H1 (cell line): ENCODE measurements at regions not wholly inside any gene's neighbourhood (a gene's known extent, or its start where the extent isn't known, plus 50 kb on each side); places are given as distances from the start of the nearest gene placed in this dataset.
"Not testable (repeated sequence)": the region's sequence is repeated elsewhere in the genome, so short reads cannot be mapped to it uniquely, and the experiment has no call there.

Experiments
- CTCF ChIA-PET: fragments of 300-600 bp; sonication (Branson Sonifier 250); formaldehyde crosslinking; loops from one replicate; lab custom pipeline; 2021; ENCODE audit not compliant: partially characterized antibody; lab: Charles Lee
- POLR2A ChIA-PET: fragments of 300-600 bp; sonication (Branson Sonifier 250); formaldehyde crosslinking; loops from one replicate; lab custom pipeline; 2021; ENCODE audit warnings: inconsistent platforms; ENCODE audit not compliant: partially characterized antibody; lab: Charles Lee
- DNase-seq, 2 experiments: peaks; one replicate each; pipeline versions ENCODE4 v3.0.0 to v3.0.0-alpha.2; 2010 to 2022; ENCODE audit warnings: low spot score in 2 of 2, low read depth in 1 of 2, mixed read lengths in 1 of 2
- FAIRE-seq: peaks from 2 replicates; lab custom pipeline; 2011; peaks lifted over from hg19 to GRCh38; lab: Jason Lieb, UNC
- H2AFZ ChIP-seq: 2 replicates; pipeline ENCODE4 v1.8.1; 2012; ENCODE audit warnings: low read length, inconsistent platforms
- H2AK5ac ChIP-seq: 2 replicates; pipeline ENCODE4 v1.6.1; 2013; ENCODE audit warnings: low read depth, low read length
- H2BK120ac ChIP-seq: replicated peaks from 2 replicates; pipeline ENCODE3; 2013; ENCODE audit warnings: low read depth, low read length, inconsistent platforms
- H2BK12ac ChIP-seq: 2 replicates; pipeline ENCODE4 v1.6.1; 2013; ENCODE audit warnings: low read depth, low read length
- H2BK15ac ChIP-seq: 2 replicates; pipeline ENCODE4 v1.6.1; 2013; ENCODE audit warnings: low read length
- H2BK20ac ChIP-seq: 2 replicates; pipeline ENCODE4 v1.6.1; 2013; ENCODE audit warnings: low read length
- H2BK5ac ChIP-seq: 2 replicates; pipeline ENCODE4 v1.6.1; 2013; ENCODE audit warnings: low read depth, low read length
- H3K14ac ChIP-seq: 2 replicates; pipeline ENCODE4 v1.6.1; 2013; ENCODE audit warnings: inconsistent platforms; ENCODE audit not compliant: insufficient read length
- H3K18ac ChIP-seq: 2 replicates; pipeline ENCODE4 v1.6.1; 2013; ENCODE audit warnings: low read length; ENCODE audit errors: extremely low read depth
- H3K23ac ChIP-seq: 2 replicates; pipeline ENCODE4 v1.6.1; 2013; ENCODE audit warnings: inconsistent platforms; ENCODE audit not compliant: insufficient read length
- H3K23me2 ChIP-seq: 2 replicates; pipeline ENCODE4 v1.6.1; 2013; ENCODE audit warnings: low read depth, low read length
- H3K27ac ChIP-seq: 2 replicates; pipeline ENCODE4 v1.6.1; 2011; ENCODE audit warnings: low read depth, low read length, inconsistent platforms
- H3K27me3 ChIP-seq, 4 experiments: replicated peaks in 1 of 4; 1 replicate in 1 of 4; 2 replicates in 3 of 4; pipeline versions ENCODE4 v1.6.1 to v1.8.1; 2011 to 2013; ENCODE audit warnings: low read length in 3 of 4, mild to moderate bottlenecking in 3 of 4, inconsistent platforms in 2 of 4, mixed read lengths in 2 of 4, moderate library complexity in 1 of 4; ENCODE audit not compliant: control insufficient read depth in 3 of 4, insufficient read depth in 3 of 4; ENCODE audit errors: extremely low read depth in 1 of 4
- H3K36me3 ChIP-seq, 4 experiments: 2 replicates each; pipeline versions ENCODE4 v1.6.1 to v1.8.1; 2011 to 2013; ENCODE audit warnings: mild to moderate bottlenecking in 4 of 4, low read length in 3 of 4, moderate library complexity in 2 of 4, control low read depth in 1 of 4, inconsistent platforms in 1 of 4; ENCODE audit not compliant: insufficient read depth in 4 of 4, control insufficient read depth in 2 of 4
- H3K4ac ChIP-seq: replicated peaks from 2 replicates; pipeline ENCODE3; 2013; ENCODE audit warnings: low read length, low read depth, mixed read lengths, inconsistent platforms; ENCODE audit not compliant: insufficient read length
- H3K4me1 ChIP-seq, 4 experiments: replicated peaks in 1 of 4; 1 replicate in 1 of 4; 2 replicates in 3 of 4; pipeline versions ENCODE4 v1.6.1 to v1.8.1; 2011 to 2013; ENCODE audit warnings: low read length in 3 of 4, inconsistent platforms in 2 of 4, mixed read lengths in 1 of 4; ENCODE audit not compliant: insufficient read depth in 4 of 4, control insufficient read depth in 3 of 4
- H3K4me2 ChIP-seq, 2 experiments: 2 replicates each; pipeline versions ENCODE4 v1.6.1 to v1.8.1; 2011 to 2013; ENCODE audit warnings: low read depth in 2 of 2, low read length in 2 of 2, control low read depth in 1 of 2, inconsistent platforms in 1 of 2, mild to moderate bottlenecking in 1 of 2; ENCODE audit not compliant: insufficient read depth in 1 of 2
- H3K4me3 ChIP-seq, 4 experiments: fragments of 200-600, 300-600 bp in 1 of 4; sonication (generic), shearing (Covaris generic), sonication (Bioruptor Twin) in 1 of 4; 2 replicates each; pipeline versions ENCODE4 v1.5.1 to v1.8.1; 2011 to 2016; ENCODE audit warnings: low read length in 4 of 4, low read depth in 3 of 4, control low read depth in 2 of 4, inconsistent platforms in 2 of 4, mild to moderate bottlenecking in 2 of 4, mixed read lengths in 1 of 4, moderate library complexity in 1 of 4; ENCODE audit not compliant: insufficient read depth in 2 of 4; ENCODE audit errors: extremely low read depth in 1 of 4
- H3K56ac ChIP-seq: replicated peaks from 2 replicates; pipeline ENCODE3; 2013; ENCODE audit warnings: low read depth, mild to moderate bottlenecking, mixed read lengths, low read length, inconsistent platforms; ENCODE audit not compliant: insufficient read length
- H3K79me1 ChIP-seq: 2 replicates; pipeline ENCODE4 v1.6.1; 2013; ENCODE audit warnings: low read depth, low read length, control low read depth
- H3K79me2 ChIP-seq, 2 experiments: 2 replicates each; pipeline versions ENCODE4 v1.6.1 to v1.8.1; 2012 to 2013; ENCODE audit warnings: low read length in 2 of 2, mild to moderate bottlenecking in 2 of 2, inconsistent platforms in 1 of 2; ENCODE audit not compliant: insufficient read depth in 2 of 2, control insufficient read depth in 1 of 2
- H3K9ac ChIP-seq, 4 experiments: replicated peaks in 1 of 4; 1 replicate in 1 of 4; 2 replicates in 3 of 4; pipeline versions ENCODE4 v1.6.1 to v1.8.1; 2011 to 2013; ENCODE audit warnings: low read depth in 3 of 4, low read length in 3 of 4, control low read depth in 2 of 4, mild to moderate bottlenecking in 2 of 4, moderate library complexity in 2 of 4, inconsistent platforms in 1 of 4; ENCODE audit errors: extremely low read depth in 1 of 4
- H3K9me3 ChIP-seq, 2 experiments: 2 replicates each; pipeline versions ENCODE4 v1.6.1 to v1.8.1; 2012 to 2013; ENCODE audit warnings: mild to moderate bottlenecking in 2 of 2, moderate library complexity in 2 of 2, control low read depth in 1 of 2, inconsistent platforms in 1 of 2, low read depth in 1 of 2, low read length in 1 of 2, mixed read lengths in 1 of 2; ENCODE audit not compliant: insufficient read depth in 2 of 2
- H4K20me1 ChIP-seq, 2 experiments: replicated peaks in 1 of 2; 2 replicates each; pipeline versions ENCODE3 to v1.8.1; 2011 to 2013; ENCODE audit warnings: inconsistent platforms in 2 of 2, low read length in 2 of 2, mild to moderate bottlenecking in 1 of 2; ENCODE audit not compliant: insufficient read depth in 2 of 2, control insufficient read depth in 1 of 2
- H4K5ac ChIP-seq: 2 replicates; pipeline ENCODE4 v1.6.1; 2013; ENCODE audit warnings: low read length, low read depth, mixed read lengths, inconsistent platforms; ENCODE audit not compliant: insufficient read length
- H4K8ac ChIP-seq: 2 replicates; pipeline ENCODE4 v1.8.0; 2013; ENCODE audit warnings: mild to moderate bottlenecking, moderate library complexity, low read length, inconsistent platforms; ENCODE audit not compliant: insufficient read depth; ENCODE audit errors: extremely low read depth
- H4K91ac ChIP-seq: replicated peaks from 2 replicates; pipeline ENCODE3; 2013; ENCODE audit warnings: low read length, mixed read lengths, inconsistent platforms; ENCODE audit not compliant: insufficient read length
- WGBS, 2 experiments: shearing (Covaris generic) in 1 of 2; methylation state at CpG; one replicate each; pipeline versions ENCODE4 v1.1.6 to v1.1.7; 2013 to 2015; ENCODE audit warnings: low lambda C conversion rate in 2 of 2, mixed read lengths in 2 of 2, inconsistent platforms in 1 of 2, low coverage in 1 of 2, missing lambda C conversion rate in 1 of 2; ENCODE audit not compliant: insufficient replicate concordance in 2 of 2, insufficient coverage in 1 of 2, insufficient read length in 1 of 2; ENCODE audit errors: extremely low coverage in 1 of 2, missing lambda C conversion rate in 1 of 2; 5-methylcytosine and 5-hydroxymethylcytosine counted together

- H4K20me1 ChIP-seq, H2BK120ac ChIP-seq, H3K56ac ChIP-seq, H3K14ac ChIP-seq, H4K8ac ChIP-seq, H3K23me2 ChIP-seq, DNase-seq, H3K4me2 ChIP-seq, CTCF ChIA-PET, H3K23ac ChIP-seq, H2BK12ac ChIP-seq, H4K5ac ChIP-seq, POLR2A ChIA-PET, H3K9me3 ChIP-seq, H2BK5ac ChIP-seq, H3K18ac ChIP-seq, H3K79me1 ChIP-seq, H2AFZ ChIP-seq, H2BK20ac ChIP-seq, H3K79me2 ChIP-seq, H3K36me3 ChIP-seq, H3K9ac ChIP-seq, H3K4ac ChIP-seq, H3K27me3 ChIP-seq, H2AK5ac ChIP-seq, H3K4me3 ChIP-seq, H4K91ac ChIP-seq, FAIRE-seq, H2BK15ac ChIP-seq, H3K27ac ChIP-seq: not testable (repeated sequence)
- 89% methylated on average over 4 of the region's 7 CpGs; no CpG with 5 or more reads in 1 of the 2 experiments for WGBS, 2 experiments
- H3K4me1 ChIP-seq = peaks cover 0 to 11% (median 3%) of the 10 kb centered on the region in 4 experiments; a peak in 5 of 7 replicates
These were observed 153.4 kb downstream of the NPIPB11 start for GRCh38 chr16:29253066-29253590.

- WGBS, 2 experiments = 92% methylated on average over 13 of the region's 14 CpGs; no CpG with 5 or more reads in 1 of the 2 experiments
These were observed 154.2 kb downstream of the NPIPB11 start for GRCh38 chr16:29252311-29252710.

More at GRCh38 chr16:29252311-29252710, 154.2 kb downstream of the NPIPB11 start:
- H2AFZ ChIP-seq, H3K79me2 ChIP-seq, H3K9me3 ChIP-seq, H2BK20ac ChIP-seq, H3K23ac ChIP-seq, H3K36me3 ChIP-seq, DNase-seq, H3K27me3 ChIP-seq, H3K4me3 ChIP-seq, POLR2A ChIA-PET, CTCF ChIA-PET, H3K79me1 ChIP-seq, H2BK12ac ChIP-seq, H3K4me2 ChIP-seq, H4K5ac ChIP-seq, H3K4me1 ChIP-seq, H3K9ac ChIP-seq, H2BK15ac ChIP-seq, H3K27ac ChIP-seq, H3K4ac ChIP-seq, H4K8ac ChIP-seq, H4K20me1 ChIP-seq, H2BK120ac ChIP-seq, H4K91ac ChIP-seq, H3K56ac ChIP-seq, H3K14ac ChIP-seq, FAIRE-seq, H3K23me2 ChIP-seq, H3K18ac ChIP-seq, H2AK5ac ChIP-seq: not testable (repeated sequence)
- 0 out of 2 replicates have a peak overlapping the region, but pooled peaks have one; percentile 7 for H2BK5ac ChIP-seq
